DMS79 treated with DMSO at 0.1 percent for 48 hours (cell line): ENCODE measurements at regions not wholly inside any gene's neighbourhood (a gene's known extent, or its start where the extent isn't known, plus 50 kb on each side); places are given as distances from the start of the nearest gene placed in this dataset.

ENCODE experiments used
- DNase-seq: peaks from one replicate; lab custom pipeline; 2025; lab: John Stamatoyannopoulos, UW

GRCh38 chr2:59732871-59733566 is 820.4 kb downstream of the BCL11A start:
- no peak for DNase-seq

GRCh38 chr2:59727121-59727590 is 826.3 kb downstream of the BCL11A start:
- no peak for DNase-seq

GRCh38 chr2:59726228-59727120 is 827.0 kb downstream of the BCL11A start:
- no peak for DNase-seq

- no peak for DNase-seq
Observed at GRCh38 chr2:59724746-59725145, 828.7 kb downstream of the BCL11A start.

GRCh38 chr2:59720296-59720866 is 833.1 kb downstream of the BCL11A start:
- no peak for DNase-seq

GRCh38 chr2:59713577-59713976 is 839.9 kb downstream of the BCL11A start:
- DNase-seq = no peak

GRCh38 chr2:59711121-59711520 is 842.3 kb downstream of the BCL11A start:
- no peak for DNase-seq

GRCh38 chr2:59706729-59707128 is 846.7 kb downstream of the BCL11A start:
- no peak for DNase-seq

- no peak for DNase-seq
Observed at GRCh38 chr2:59703796-59704195, 849.7 kb downstream of the BCL11A start.

GRCh38 chr2:59702026-59702425 is 851.4 kb downstream of the BCL11A start:
- DNase-seq = no peak

- DNase-seq = no peak
Observed at GRCh38 chr2:59701271-59701994, 852.0 kb downstream of the BCL11A start.

GRCh38 chr2:59694176-59694575 is 859.3 kb downstream of the BCL11A start:
- DNase-seq = no peak

- no peak for DNase-seq
Observed at GRCh38 chr2:59693231-59693959, 860.1 kb downstream of the BCL11A start.

GRCh38 chr2:59691518-59692190 is 861.8 kb downstream of the BCL11A start:
- no peak for DNase-seq

GRCh38 chr2:59690849-59691248 is 862.6 kb downstream of the BCL11A start:
- DNase-seq = peak; percentile 53

GRCh38 chr2:59684771-59685166 is 868.7 kb downstream of the BCL11A start:
- no peak for DNase-seq

- no peak for DNase-seq
Observed at GRCh38 chr2:59684116-59684770, 869.2 kb downstream of the BCL11A start.

- DNase-seq = peak; percentile 62
Observed at GRCh38 chr2:59680863-59681262, 872.6 kb downstream of the BCL11A start.

- no peak for DNase-seq
Observed at GRCh38 chr2:59677158-59677557, 876.3 kb downstream of the BCL11A start.

GRCh38 chr2:59674100-59674499 is 879.4 kb downstream of the BCL11A start:
- no peak for DNase-seq
